Loucy (cell line): ENCODE measurements at regions not wholly inside any gene's neighbourhood (a gene's known extent, or its start where the extent isn't known, plus 50 kb on each side); places are given as distances from the start of the nearest gene placed in this dataset.

Experiments used
- CTCF ChIP-seq: fragments of 200-600 bp; sonication (generic); conservative IDR thresholded peaks from 2 replicates; pipeline ENCODE4 v1.5.1; 2014; ENCODE audit warnings: mild to moderate bottlenecking, antibody characterized with exemption, low read length
- EZH2phosphoT487 ChIP-seq: fragments of 200-600 bp; IDR thresholded peaks from 2 replicates; pipeline ENCODE4 v1.6.1; 2018; ENCODE audit warnings: antibody characterized with exemption, mild to moderate bottlenecking, moderate library complexity, borderline replicate concordance

- TF ChIP-seq CTCF = no peak
- TF ChIP-seq EZH2phosphoT487 = no peak
Measured at GRCh38 chr2:217611626-217612127, 391.1 kb downstream of the TNS1 start.
